ENCODE measurements at regions not wholly inside any gene's neighbourhood (a gene's known extent, or its start where the extent isn't known, plus 50 kb on each side); places are given as distances from the start of the nearest gene placed in this dataset.

DNA sequence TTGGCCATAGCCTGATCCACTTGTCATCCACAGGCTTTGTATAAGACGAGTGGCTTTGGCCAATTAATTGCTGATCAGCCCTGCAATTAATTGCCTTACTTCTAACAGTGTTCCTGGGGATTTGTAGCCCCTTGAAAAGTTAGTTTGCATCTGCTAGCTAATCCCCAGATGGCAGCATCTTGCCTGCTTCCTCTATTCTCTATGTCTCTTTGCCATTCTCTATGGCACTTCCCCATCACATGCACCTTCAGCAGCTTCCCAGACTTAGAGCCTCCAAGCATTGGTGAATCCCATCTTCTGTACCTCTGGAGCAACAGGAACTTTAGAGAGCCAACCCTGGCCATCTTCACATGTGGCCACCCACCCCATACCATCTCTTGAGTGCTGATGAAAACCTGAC is 197.0 kb upstream of the DMAC1 start:
- Histone ChIP-seq H3K27me3 (ENCODE audit: control insufficient read depth, insufficient read depth, low read length) (no peaks in the 10 kb centered on the region), H3K4me1 (ENCODE audit: control insufficient read depth, insufficient read depth, low read length) (no peaks in the 10 kb centered on the region), H3K4me3 (ENCODE audit: low read length) (no peak overlapping the region), H3K36me3 (ENCODE audit: control insufficient read depth, insufficient read depth, low read length) (no peaks in the 10 kb centered on the region), H3K9me3 (ENCODE audit: control insufficient read depth, insufficient read depth, low read length) (no peaks in the 10 kb centered on the region), H3K27ac (ENCODE audit: low read length) (no peak overlapping the region)
- H3K4me1 Mint-ChIP-seq: peaks cover 6 to 7% of the 10 kb centered on the region in 2 donors
- TF ChIP-seq, protein P1, sequence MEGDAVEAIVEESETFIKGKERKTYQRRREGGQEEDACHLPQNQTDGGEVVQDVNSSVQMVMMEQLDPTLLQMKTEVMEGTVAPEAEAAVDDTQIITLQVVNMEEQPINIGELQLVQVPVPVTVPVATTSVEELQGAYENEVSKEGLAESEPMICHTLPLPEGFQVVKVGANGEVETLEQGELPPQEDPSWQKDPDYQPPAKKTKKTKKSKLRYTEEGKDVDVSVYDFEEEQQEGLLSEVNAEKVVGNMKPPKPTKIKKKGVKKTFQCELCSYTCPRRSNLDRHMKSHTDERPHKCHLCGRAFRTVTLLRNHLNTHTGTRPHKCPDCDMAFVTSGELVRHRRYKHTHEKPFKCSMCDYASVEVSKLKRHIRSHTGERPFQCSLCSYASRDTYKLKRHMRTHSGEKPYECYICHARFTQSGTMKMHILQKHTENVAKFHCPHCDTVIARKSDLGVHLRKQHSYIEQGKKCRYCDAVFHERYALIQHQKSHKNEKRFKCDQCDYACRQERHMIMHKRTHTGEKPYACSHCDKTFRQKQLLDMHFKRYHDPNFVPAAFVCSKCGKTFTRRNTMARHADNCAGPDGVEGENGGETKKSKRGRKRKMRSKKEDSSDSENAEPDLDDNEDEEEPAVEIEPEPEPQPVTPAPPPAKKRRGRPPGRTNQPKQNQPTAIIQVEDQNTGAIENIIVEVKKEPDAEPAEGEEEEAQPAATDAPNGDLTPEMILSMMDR (IDR thresholded peaks at IDR 0.05): no peak
- intact Hi-C loops (cut with micrococcal nuclease): no loop called here
- no peak overlapping the region for H3K4me3 Mint-ChIP-seq
- WGBS (ENCODE audit: insufficient coverage): 96% methylated on average over 1 of the region's 1 CpG
- peaks cover 0 to 8% of the 10 kb centered on the region in 2 donors for H3K27me3 Mint-ChIP-seq (ENCODE audit: low read depth in 2 of 2)
- no peak for DNase-seq
- no peaks in the 10 kb centered on the region for H3K36me3 Mint-ChIP-seq
- H3K27ac Mint-ChIP-seq: no peak overlapping the region
- no peaks in the 10 kb centered on the region for H3K9me3 Mint-ChIP-seq
- no peak for ATAC-seq

DNA sequence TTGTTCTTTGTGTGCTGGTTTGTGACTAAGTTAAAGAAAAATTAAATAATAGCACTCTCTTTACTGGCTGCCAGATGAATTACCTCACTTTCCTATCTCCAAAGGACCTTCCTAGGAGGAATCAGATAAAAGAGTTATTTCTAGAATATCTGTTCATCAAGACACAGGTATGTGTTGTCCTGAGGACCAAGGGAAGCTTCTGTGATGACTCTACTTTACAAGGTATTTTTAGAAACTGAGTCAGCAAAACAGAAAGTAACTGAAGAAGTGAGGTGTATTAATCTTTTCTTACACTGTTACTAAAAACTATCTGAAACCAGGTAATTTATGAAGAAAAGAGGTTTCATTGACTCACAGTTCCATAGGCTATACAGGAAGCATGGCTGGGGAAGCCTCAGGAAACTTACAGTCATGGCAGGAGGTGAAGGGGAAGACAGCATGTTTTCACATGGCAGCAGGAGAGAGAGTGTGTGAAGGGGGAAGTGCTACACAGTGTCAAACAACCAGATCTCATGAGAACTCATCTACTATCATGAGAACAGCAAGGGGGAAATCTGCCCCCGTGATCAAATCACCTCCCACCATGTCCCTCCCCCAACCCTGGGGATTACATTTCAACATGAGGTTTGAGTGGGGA is 189.2 kb upstream of the DMAC1 start:
- no peak overlapping the region for H3K4me3 Mint-ChIP-seq
- peaks cover 5% of the 10 kb centered on the region in 2 donors for H3K4me1 Mint-ChIP-seq
- intact Hi-C loops (cut with micrococcal nuclease): no loop called here
- Histone ChIP-seq H3K36me3 (ENCODE audit: control insufficient read depth, insufficient read depth, low read length) (no peaks in the 10 kb centered on the region), H3K4me1 (ENCODE audit: control insufficient read depth, insufficient read depth, low read length) (no peaks in the 10 kb centered on the region), H3K27me3 (ENCODE audit: control insufficient read depth, insufficient read depth, low read length) (no peaks in the 10 kb centered on the region), H3K4me3 (ENCODE audit: low read length) (no peak overlapping the region), H3K9me3 (ENCODE audit: control insufficient read depth, insufficient read depth, low read length) (no peaks in the 10 kb centered on the region), H3K27ac (ENCODE audit: low read length) (no peak overlapping the region)
- DNase-seq: no peak
- no peaks in the 10 kb centered on the region for H3K36me3 Mint-ChIP-seq
- ATAC-seq: no peak
- H3K9me3 Mint-ChIP-seq: peaks cover 0 to 2% of the 10 kb centered on the region in 2 donors
- H3K27ac Mint-ChIP-seq: no peak overlapping the region
- peaks cover 12 to 33% of the 10 kb centered on the region in 2 donors for H3K27me3 Mint-ChIP-seq (ENCODE audit: low read depth in 2 of 2)
- TF ChIP-seq, protein P1 (IDR thresholded peaks at IDR 0.05): no peak
- WGBS (ENCODE audit: insufficient coverage): no CpG with 5 or more reads among the region's 1 CpG

DNA sequence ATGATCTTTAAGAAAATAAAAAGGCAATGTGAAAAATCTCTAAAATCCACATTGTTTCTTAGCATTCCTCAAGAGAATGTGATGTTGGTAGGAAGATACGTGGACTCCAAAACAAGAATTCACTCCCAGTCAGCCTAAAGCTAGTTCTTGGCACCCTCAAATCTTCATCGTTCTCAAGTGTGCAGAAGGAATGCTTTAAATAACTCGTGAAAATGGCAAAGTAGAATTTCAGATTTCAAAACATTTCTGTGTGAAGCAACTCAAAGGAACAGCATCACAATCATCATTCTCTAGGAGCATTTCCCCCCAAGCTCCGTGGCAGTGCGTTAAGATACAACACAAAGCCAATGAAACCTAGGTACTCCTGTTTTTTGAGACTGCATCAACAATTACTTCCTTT is 185.1 kb upstream of the DMAC1 start:
- no peak for DNase-seq
- H3K36me3 Mint-ChIP-seq: no peaks in the 10 kb centered on the region
- no peaks in the 10 kb centered on the region for H3K9me3 Mint-ChIP-seq
- no peaks in the 10 kb centered on the region for H3K36me3 ChIP-seq (ENCODE audit: control insufficient read depth, insufficient read depth, low read length)
- no peak overlapping the region for H3K27ac Mint-ChIP-seq
- peaks cover 13% of the 10 kb centered on the region for H3K4me1 ChIP-seq (ENCODE audit: control insufficient read depth, insufficient read depth, low read length)
- intact Hi-C loops (cut with micrococcal nuclease): no loop called here
- peaks cover 26 to 38% of the 10 kb centered on the region in 2 donors for H3K27me3 Mint-ChIP-seq (ENCODE audit: low read depth in 2 of 2)
- TF ChIP-seq, protein P1 (IDR thresholded peaks at IDR 0.05): no peak
- H3K4me3 Mint-ChIP-seq: no peak overlapping the region
- WGBS (ENCODE audit: insufficient coverage): 92% methylated on average over 5 of the region's 5 CpGs
- peaks cover 23 to 30% of the 10 kb centered on the region in 2 donors for H3K4me1 Mint-ChIP-seq
- H3K9me3 ChIP-seq (ENCODE audit: control insufficient read depth, insufficient read depth, low read length): no peaks in the 10 kb centered on the region
- ATAC-seq: no peak
- no peak overlapping the region for H3K4me3 ChIP-seq (ENCODE audit: low read length)
- H3K27ac ChIP-seq (ENCODE audit: low read length): no peak overlapping the region
- H3K27me3 ChIP-seq (ENCODE audit: control insufficient read depth, insufficient read depth, low read length): no peaks in the 10 kb centered on the region

DNA sequence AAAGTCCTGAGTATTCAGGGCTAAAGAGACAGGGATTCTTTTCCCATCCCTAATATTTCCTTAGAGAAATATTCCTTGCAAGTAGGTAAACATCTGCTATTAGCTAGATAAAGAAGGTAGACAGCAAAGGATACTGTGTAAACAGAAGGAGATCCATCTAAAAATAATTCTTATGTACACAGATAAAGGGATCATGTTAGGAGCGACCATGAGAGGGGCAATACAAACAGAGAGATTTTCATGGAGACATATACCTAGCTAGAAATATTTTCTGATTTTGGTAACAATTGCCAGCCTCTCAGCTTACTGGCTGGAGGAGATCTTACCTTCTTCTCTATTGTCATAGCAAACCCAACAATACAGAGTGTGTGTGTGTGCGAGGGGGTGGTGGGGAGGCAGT is 184.6 kb upstream of the DMAC1 start:
- Histone ChIP-seq H3K27ac (ENCODE audit: low read length) (no peak overlapping the region), H3K4me1 (ENCODE audit: control insufficient read depth, insufficient read depth, low read length) (peaks cover 13% of the 10 kb centered on the region), H3K4me3 (ENCODE audit: low read length) (no peak overlapping the region), H3K36me3 (ENCODE audit: control insufficient read depth, insufficient read depth, low read length) (no peaks in the 10 kb centered on the region), H3K9me3 (ENCODE audit: control insufficient read depth, insufficient read depth, low read length) (no peaks in the 10 kb centered on the region), H3K27me3 (ENCODE audit: control insufficient read depth, insufficient read depth, low read length) (no peaks in the 10 kb centered on the region)
- no peaks in the 10 kb centered on the region for H3K36me3 Mint-ChIP-seq
- no peak overlapping the region for H3K4me3 Mint-ChIP-seq
- peaks cover 23 to 30% of the 10 kb centered on the region in 2 donors for H3K4me1 Mint-ChIP-seq
- intact Hi-C loops (cut with micrococcal nuclease): no loop called here
- peaks cover 24 to 38% of the 10 kb centered on the region in 2 donors for H3K27me3 Mint-ChIP-seq (ENCODE audit: low read depth in 2 of 2)
- H3K9me3 Mint-ChIP-seq: no peaks in the 10 kb centered on the region
- H3K27ac Mint-ChIP-seq: no peak overlapping the region
- DNase-seq: no peak
- no peak for ATAC-seq
- TF ChIP-seq, protein P1 (IDR thresholded peaks at IDR 0.05): no peak
- WGBS (ENCODE audit: insufficient coverage): 100% methylated on average over 1 of the region's 2 CpGs
